SKM-1 treated with dmso at 0.1 percent for 144 hours (cell line): ENCODE measurements at regions not wholly inside any gene's neighbourhood (a gene's known extent, or its start where the extent isn't known, plus 50 kb on each side); places are given as distances from the start of the nearest gene placed in this dataset.
"Not testable (repeated sequence)": the region's sequence is repeated elsewhere in the genome, so short reads cannot be mapped to it uniquely, and the experiment has no call there.

Experiments used
- DNase-seq: peaks from one replicate; lab custom pipeline; 2025; ENCODE audit not compliant: unreplicated experiment; lab: John Stamatoyannopoulos, UW

DNA sequence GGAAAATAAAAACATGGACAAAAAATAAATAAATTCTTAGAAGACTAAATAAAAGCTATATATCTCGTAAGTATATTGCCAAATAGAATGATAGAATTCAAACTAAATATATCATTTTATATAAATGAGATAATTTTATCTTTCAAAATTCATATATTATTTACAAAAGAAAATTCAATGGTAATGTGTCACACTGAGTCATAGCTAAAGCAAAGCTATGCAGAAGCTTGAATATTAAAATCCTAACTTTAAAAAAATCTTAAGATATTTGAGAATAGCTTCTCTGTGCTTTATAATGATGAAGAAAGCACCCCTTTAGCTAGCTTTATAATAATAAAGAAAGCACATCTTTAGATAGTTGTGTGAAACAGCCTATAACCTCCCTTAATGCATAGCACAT lies 1010.8 kb downstream of the OTOL1 start:
- DNase-seq: no peak

DNA sequence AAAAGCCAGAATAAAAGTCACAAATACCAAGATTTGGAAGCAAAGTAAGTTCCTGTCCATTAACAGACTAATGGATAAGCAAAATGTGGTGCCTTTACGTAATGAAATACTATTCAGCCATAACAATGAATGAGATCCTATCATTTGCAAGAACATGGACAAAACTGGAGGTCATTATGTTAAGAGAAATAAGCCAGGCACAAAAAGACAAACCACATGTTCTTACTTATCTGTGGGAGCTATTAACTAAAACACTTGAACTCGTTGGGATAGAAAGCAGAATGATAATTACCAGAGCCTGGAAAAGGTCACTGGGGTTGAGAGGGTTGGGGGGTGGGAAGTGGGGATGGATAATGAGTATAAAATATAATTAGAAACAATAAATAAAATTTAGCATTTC lies 1015.9 kb downstream of the OTOL1 start:
- no peak for DNase-seq

DNA sequence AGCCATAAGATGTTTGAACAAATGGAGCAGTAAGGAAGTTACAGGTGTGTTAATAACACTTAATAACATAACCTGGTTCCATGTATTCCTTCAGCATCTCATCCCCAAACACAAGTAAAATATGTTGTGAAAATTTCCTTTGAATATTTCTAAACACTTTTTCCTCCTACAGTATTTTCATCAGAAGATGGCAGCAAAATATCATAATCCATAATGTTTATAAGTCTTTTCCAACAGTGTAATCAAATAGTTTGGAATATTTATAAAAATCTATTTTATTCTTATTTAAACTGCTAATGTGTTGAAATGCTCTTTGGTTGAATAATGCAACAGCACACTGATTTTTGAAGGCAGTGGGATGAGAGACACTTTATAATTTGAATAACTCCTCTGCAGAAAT lies 1020.5 kb downstream of the OTOL1 start:
- DNase-seq: no peak

- DNase-seq: no peak
These were observed 1025.1 kb downstream of the OTOL1 start for GRCh38 chr3:162521669-162522068.

GRCh38 chr3:162525066-162525742 lies 1028.6 kb downstream of the OTOL1 start:
- no peak for DNase-seq

DNA sequence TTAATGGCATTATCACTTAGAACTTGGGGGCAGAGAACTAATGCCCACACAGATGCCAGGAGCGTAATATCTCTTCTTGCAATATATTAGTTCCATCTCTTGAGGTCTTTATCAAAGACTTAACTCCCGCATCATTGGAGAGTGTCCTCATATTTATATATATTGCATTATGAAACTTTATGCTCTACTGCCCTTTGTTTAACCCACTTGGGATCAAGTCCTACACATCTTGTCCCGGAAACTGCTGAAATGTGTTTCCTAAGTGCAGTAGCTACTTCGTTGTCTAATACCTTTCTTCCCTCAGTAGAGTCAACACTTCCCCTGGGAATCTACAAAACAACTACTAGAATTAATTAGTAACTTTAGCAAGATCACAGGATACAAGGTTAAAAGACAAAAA lies 1029.2 kb downstream of the OTOL1 start:
- no peak for DNase-seq

- no peak for DNase-seq
These were observed 1037.8 kb downstream of the OTOL1 start for GRCh38 chr3:162534431-162534830.

GRCh38 chr3:162538491-162538890 lies 1041.9 kb downstream of the OTOL1 start:
- DNase-seq: no peak

GRCh38 chr3:162538906-162539305 lies 1042.3 kb downstream of the OTOL1 start:
- no peak for DNase-seq

GRCh38 chr3:162540421-162540820 lies 1043.8 kb downstream of the OTOL1 start:
- no peak for DNase-seq

GRCh38 chr3:162541923-162542322 lies 1045.3 kb downstream of the OTOL1 start:
- no peak for DNase-seq

DNA sequence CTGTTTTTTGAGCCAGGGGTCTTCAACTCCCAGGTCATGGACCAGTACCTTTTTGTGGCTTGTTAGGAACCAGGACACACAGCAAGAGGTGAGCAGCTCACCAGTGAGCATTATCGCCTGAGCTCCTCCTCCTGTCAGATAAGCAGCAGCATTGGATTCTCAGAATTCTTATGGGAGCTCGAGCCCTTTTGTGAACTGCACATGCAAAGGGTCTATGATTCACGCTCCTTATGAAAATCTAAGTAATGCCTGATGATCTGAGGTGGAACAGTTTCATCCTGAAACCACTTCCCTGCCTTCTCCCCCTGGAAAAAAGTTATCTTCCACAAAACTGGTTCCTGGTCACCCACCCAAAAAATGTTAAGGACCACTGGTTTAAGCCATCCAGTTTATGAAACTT lies 1047.6 kb downstream of the OTOL1 start:
- no peak for DNase-seq

- DNase-seq: no peak
These were observed 1050.3 kb downstream of the OTOL1 start for GRCh38 chr3:162546910-162547309.

DNA sequence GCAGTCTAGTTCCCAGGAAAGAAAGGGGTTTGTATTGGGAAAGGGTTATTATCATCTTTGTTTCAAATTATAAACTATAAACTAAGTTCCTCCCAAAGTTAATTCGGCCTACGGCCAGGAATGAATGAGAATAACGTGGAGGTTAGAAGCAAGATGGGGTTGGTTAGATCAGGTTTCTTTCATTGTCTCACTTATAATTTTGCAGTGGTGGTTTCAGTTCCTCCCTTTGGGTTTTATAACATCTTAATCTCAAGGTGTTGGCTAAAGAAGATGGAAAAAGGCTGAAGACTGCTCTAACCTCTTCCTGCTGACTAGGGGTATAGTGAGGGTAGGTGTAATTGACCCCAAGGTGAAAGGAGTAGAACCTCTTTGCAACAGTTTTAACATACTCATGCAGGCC lies 1050.7 kb downstream of the OTOL1 start:
- DNase-seq: no peak

DNA sequence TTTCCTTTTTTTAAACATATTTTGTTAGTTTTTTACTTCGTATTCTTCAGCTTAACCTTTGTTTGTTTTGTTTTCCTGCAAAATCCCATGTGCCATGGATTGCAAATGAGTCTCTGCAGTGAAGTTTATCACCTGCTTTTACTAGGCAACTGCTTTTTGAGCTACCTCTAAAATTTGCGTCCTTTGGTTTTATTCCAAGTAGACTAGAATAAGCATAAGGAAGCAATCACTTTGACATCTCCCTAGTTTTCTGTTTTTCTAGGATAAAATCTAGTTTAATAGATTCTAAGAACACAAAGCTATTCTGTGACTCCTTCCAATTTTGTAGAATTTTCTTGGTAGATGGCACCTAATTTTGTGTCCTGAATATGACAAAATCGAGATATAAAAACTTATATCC lies 1059.2 kb downstream of the OTOL1 start:
- no peak for DNase-seq

GRCh38 chr3:162558016-162558415 lies 1061.4 kb downstream of the OTOL1 start:
- no peak for DNase-seq

- DNase-seq: no peak
These were observed 1072.1 kb downstream of the OTOL1 start for GRCh38 chr3:162568706-162569105.

GRCh38 chr3:162569314-162569713 lies 1072.7 kb downstream of the OTOL1 start:
- no peak for DNase-seq

DNA sequence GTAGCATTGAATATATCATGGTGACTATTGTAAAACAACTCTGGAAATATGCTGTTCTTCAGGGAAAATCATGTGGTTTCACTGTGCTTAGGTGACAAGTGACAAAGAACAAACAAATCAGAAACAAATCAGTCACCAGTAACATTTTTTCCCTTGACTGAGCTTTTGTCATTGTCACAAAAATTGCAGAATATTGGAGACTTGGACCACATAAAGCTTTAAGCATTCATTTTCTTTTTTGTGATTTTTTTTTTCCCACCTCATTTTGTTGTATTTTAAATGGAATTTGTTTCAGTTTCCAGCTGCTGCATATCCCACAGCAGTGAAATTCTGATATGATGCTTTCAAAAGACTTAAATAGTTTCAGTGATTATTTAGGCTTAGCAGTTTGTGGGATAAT lies 1088.4 kb downstream of the OTOL1 start:
- no peak for DNase-seq

DNA sequence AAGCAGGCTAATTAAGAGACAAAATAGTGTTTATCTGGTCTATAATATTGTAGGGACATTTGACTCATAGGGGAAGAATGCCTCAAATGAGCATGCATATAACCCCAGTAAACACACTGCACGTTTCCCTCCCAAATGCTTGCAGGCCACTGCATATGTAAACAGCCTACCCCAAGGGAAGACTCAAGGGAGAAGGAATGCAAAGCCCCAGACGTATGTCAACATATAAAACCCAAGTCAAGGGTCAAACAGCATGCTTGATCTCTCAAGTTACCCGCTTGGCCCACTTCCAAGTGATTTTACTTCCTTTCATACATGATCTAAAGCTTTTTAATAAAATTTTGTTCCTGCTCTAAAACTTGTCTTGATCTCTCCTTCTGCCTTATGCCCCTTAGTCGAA lies 1090.0 kb downstream of the OTOL1 start:
- DNase-seq: no peak

DNA sequence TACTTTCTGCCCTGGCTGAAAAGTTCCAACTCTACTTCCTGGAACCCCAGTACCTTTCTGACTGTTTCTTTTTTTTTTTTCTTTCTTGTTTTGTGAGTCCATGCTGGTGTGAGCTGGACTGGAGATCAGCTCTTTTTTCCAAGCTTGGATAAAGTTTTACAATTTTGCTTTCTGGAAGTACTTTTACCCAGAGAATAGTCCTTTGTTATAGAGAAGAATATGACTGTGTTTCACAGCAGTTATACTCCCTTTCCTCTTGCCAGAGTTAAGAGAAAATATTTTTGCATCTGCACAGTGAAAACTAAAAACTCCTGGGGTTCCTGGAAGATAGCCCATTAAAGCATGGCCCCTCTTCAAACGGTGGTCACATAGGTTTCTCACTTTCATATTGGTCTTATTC lies 1100.6 kb downstream of the OTOL1 start:
- no peak for DNase-seq

GRCh38 chr3:162598500-162598899 lies 1101.9 kb downstream of the OTOL1 start:
- not testable (repeated sequence) for DNase-seq

GRCh38 chr3:162599742-162600141 lies 1103.1 kb downstream of the OTOL1 start:
- DNase-seq: not testable (repeated sequence)
